Choroid plexus epithelial cell (primary cell): ENCODE measurements at regions not wholly inside any gene's neighbourhood (a gene's known extent, or its start where the extent isn't known, plus 50 kb on each side); places are given as distances from the start of the nearest gene placed in this dataset.
A peak's percentile ranks its signal among the peaks of the same experiment; 100 is the strongest.

Source experiments
- DNase-seq: peaks from one replicate; pipeline ENCODE4 v3.0.0-alpha.2; 2010; ENCODE audit warnings: low read depth
- H3K4me3 ChIP-seq: 2 replicates; pipeline ENCODE4 v1.5.1; 2011; ENCODE audit warnings: low read depth, mild to moderate bottlenecking, control low read depth, low read length, moderate library complexity
- CTCF ChIP-seq: conservative IDR thresholded peaks from 2 replicates; pipeline ENCODE4 v1.5.1; 2011; ENCODE audit warnings: low read depth, mild to moderate bottlenecking, control low read depth, inconsistent platforms, low read length, moderate library complexity

GRCh38 chr2:217654168-217654567 lies 348.6 kb downstream of the TNS1 start:
- DNase-seq: no peak
- H3K4me3 ChIP-seq: no peak overlapping the region
- TF ChIP-seq CTCF: no peak

GRCh38 chr2:217652761-217653639 lies 349.8 kb downstream of the TNS1 start:
- H3K4me3 ChIP-seq: no peak overlapping the region
- peak; percentile 85 for DNase-seq
- peak; percentile 22 for TF ChIP-seq CTCF

GRCh38 chr2:217650716-217651360 lies 352.0 kb downstream of the TNS1 start:
- TF ChIP-seq CTCF: peak; percentile 97
- peak; percentile 86 for DNase-seq
- no peak overlapping the region for H3K4me3 ChIP-seq

- DNase-seq: no peak
- H3K4me3 ChIP-seq: no peak overlapping the region
- TF ChIP-seq CTCF: no peak
These were observed 352.6 kb downstream of the TNS1 start for GRCh38 chr2:217650229-217650628.

DNA sequence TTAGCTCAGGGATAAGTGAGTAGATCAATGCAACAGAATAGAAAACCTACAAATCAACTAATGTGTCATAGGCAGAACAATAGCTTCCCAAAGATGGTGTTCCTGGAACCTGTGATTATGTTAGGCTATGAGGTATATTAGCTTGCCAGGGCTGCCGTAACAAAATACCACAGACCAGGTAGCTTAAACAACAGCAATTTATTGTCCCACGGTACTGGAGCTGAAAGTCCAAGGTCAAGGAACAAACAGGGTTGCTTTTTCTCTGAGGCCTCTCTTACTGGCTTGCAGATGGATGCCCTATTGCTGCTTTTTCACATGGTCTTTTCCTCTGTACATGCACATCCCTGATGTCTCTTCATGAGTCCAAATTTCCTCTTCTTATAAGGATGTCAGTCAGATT lies 354.9 kb downstream of the TNS1 start:
- no peak for DNase-seq
- H3K4me3 ChIP-seq: no peak overlapping the region
- no peak for TF ChIP-seq CTCF

DNA sequence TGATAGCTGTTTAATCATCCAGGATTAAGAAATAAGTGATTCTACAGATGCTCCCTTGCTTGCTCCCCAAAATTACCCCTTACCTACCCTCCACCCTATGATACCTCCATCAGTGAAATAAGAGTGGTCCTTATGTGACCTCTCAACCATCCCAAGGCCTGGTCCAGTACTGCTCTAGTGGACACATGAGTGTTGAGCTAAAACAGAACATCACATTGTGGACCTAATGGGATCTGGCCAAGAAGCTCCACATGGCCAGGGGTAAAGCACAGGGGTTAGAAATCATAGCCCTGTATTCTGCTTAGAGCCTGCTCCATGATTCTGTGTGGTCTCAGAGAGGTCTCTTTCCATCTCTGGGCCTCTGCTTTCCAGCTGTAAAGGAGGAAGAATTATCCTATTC lies 355.6 kb downstream of the TNS1 start:
- no peak overlapping the region for H3K4me3 ChIP-seq
- DNase-seq: no peak
- no peak for TF ChIP-seq CTCF
